ENCODE measurements at regions not wholly inside any gene's neighbourhood (a gene's known extent, or its start where the extent isn't known, plus 50 kb on each side); places are given as distances from the start of the nearest gene placed in this dataset.

DNA sequence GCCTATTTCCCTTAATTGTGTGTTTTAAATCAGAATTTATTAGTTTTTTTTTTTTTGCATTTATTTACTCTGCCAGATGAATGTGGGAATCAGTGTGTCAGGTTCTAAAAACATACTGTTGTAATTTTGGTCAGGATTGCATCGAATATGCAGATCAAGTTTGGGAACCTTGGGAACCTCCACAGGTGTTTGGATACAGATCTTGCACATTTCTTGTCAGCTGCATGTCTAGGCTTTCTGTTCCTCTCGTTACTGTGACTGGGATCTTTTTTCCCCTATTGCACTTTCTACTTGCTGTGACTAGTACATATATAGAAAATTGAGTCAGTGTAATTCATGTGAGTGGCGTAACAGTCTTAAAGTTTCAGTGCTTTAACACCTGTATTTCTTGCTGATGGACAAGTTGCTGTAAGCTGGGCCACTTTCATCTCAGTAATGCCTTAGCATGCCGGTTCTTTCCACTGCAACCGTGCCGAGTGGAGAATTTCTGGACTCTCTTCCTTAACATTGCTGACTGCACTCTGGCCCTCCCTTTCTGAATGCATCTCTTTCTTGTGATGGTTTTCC is 112.5 kb downstream of the TENT4A start:
- Histone ChIP-seq H3K27ac (ENCODE audit: low read length, poor library complexity, severe bottlenecking) (no peak overlapping the region), H3K18ac (ENCODE audit: low read depth in 1 of 2, low read length in 2 of 2) (no peak overlapping the region), H3K27me3 (ENCODE audit: control insufficient read depth in 1 of 2, insufficient read depth in 1 of 2, low read length in 2 of 2) (no peaks in the 10 kb centered on the region), H3K23ac (ENCODE audit: low read length in 2 of 2) (no peak overlapping the region), H2AK5ac (ENCODE audit: low read length, severe bottlenecking) (no peak overlapping the region), H3K4me2 (ENCODE audit: low read length, poor library complexity, severe bottlenecking) (no peak overlapping the region), H3K9ac (ENCODE audit: low read length) (no peak overlapping the region), H3K79me1 (replicated peaks; ENCODE audit: low read length, poor library complexity, severe bottlenecking) (no peaks in the 10 kb centered on the region), H3K4ac (ENCODE audit: low read depth in 1 of 2, low read length in 2 of 2) (no peak overlapping the region), H3K14ac (ENCODE audit: low read length in 2 of 2) (no peak overlapping the region), H2BK120ac (ENCODE audit: low read depth, low read length) (no peak overlapping the region), H3K36me3 (ENCODE audit: control insufficient read depth in 1 of 2, insufficient read depth in 2 of 2, low read depth in 1 of 2, low read length in 2 of 2) (no peaks in the 10 kb centered on the region), H3K4me1 (ENCODE audit: control insufficient read depth, insufficient read depth, low read depth, low read length) (no peaks in the 10 kb centered on the region), H4K8ac (ENCODE audit: low read length) (no peak overlapping the region), H3K9me3 (ENCODE audit: control insufficient read depth, low read length) (peaks cover 17% of the 10 kb centered on the region), H3K4me3 (ENCODE audit: insufficient read depth in 1 of 2, low read depth in 1 of 2, low read length in 2 of 2) (no peak overlapping the region), H2BK12ac (ENCODE audit: low read length in 2 of 2) (no peak overlapping the region), H2BK15ac (ENCODE audit: low read depth, poor library complexity, severe bottlenecking) (no peak overlapping the region), H4K91ac (ENCODE audit: low read length) (no peak overlapping the region), H2BK5ac (ENCODE audit: low read depth, low read length, poor library complexity, severe bottlenecking) (no peak overlapping the region), H2AFZ (ENCODE audit: low read depth, low read length) (no peak overlapping the region)
- no peak for DNase-seq
- WGBS, result 79% methylated on average over 6 of the region's 6 CpGs

DNA sequence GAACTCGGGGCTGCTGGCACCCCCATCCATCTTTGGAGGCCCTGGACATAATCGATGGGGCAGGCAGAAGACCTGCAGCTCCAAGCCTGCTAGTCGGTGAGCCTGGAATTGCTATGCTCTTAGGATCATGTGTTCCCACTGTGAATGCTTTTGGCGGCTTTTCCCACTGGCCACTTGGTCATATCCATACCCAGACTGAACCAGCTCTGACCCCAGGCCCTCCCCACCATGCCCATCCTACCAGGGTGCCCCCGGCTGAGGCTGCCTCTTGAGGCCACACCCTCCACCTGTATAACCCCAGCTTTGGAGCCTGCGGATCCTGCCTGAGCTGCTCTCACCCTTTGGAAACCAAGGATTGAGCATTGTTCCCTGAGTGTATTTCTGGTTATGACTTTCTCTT is 113.5 kb downstream of the TENT4A start:
- Histone ChIP-seq H3K18ac (ENCODE audit: low read depth in 1 of 2, low read length in 2 of 2) (no peak overlapping the region), H3K27ac (ENCODE audit: low read length, poor library complexity, severe bottlenecking) (no peak overlapping the region), H4K91ac (ENCODE audit: low read length) (no peak overlapping the region), H3K23ac (ENCODE audit: low read length in 2 of 2) (no peak overlapping the region), H4K8ac (ENCODE audit: low read length) (no peak overlapping the region), H3K27me3 (ENCODE audit: control insufficient read depth in 1 of 2, insufficient read depth in 1 of 2, low read length in 2 of 2) (no peaks in the 10 kb centered on the region), H3K14ac (ENCODE audit: low read length in 2 of 2) (no peak overlapping the region), H2BK5ac (ENCODE audit: low read depth, low read length, poor library complexity, severe bottlenecking) (no peak overlapping the region), H3K79me1 (replicated peaks; ENCODE audit: low read length, poor library complexity, severe bottlenecking) (no peaks in the 10 kb centered on the region), H3K4me3 (ENCODE audit: insufficient read depth in 1 of 2, low read depth in 1 of 2, low read length in 2 of 2) (no peak overlapping the region), H3K4me2 (ENCODE audit: low read length, poor library complexity, severe bottlenecking) (no peak overlapping the region), H2BK12ac (ENCODE audit: low read length in 2 of 2) (no peak overlapping the region), H3K4ac (ENCODE audit: low read depth in 1 of 2, low read length in 2 of 2) (no peak overlapping the region), H3K4me1 (ENCODE audit: control insufficient read depth, insufficient read depth, low read depth, low read length) (no peaks in the 10 kb centered on the region), H3K36me3 (ENCODE audit: control insufficient read depth in 1 of 2, insufficient read depth in 2 of 2, low read depth in 1 of 2, low read length in 2 of 2) (no peaks in the 10 kb centered on the region), H2AFZ (ENCODE audit: low read depth, low read length) (no peak overlapping the region), H3K9ac (ENCODE audit: low read length) (no peak overlapping the region), H2AK5ac (ENCODE audit: low read length, severe bottlenecking) (no peak overlapping the region), H2BK15ac (ENCODE audit: low read depth, poor library complexity, severe bottlenecking) (no peak overlapping the region), H3K9me3 (ENCODE audit: control insufficient read depth, low read length) (peaks cover 10% of the 10 kb centered on the region), H2BK120ac (ENCODE audit: low read depth, low read length) (no peak overlapping the region)
- 62% methylated on average over 6 of the region's 6 CpGs for WGBS
- DNase-seq, result no peak

DNA sequence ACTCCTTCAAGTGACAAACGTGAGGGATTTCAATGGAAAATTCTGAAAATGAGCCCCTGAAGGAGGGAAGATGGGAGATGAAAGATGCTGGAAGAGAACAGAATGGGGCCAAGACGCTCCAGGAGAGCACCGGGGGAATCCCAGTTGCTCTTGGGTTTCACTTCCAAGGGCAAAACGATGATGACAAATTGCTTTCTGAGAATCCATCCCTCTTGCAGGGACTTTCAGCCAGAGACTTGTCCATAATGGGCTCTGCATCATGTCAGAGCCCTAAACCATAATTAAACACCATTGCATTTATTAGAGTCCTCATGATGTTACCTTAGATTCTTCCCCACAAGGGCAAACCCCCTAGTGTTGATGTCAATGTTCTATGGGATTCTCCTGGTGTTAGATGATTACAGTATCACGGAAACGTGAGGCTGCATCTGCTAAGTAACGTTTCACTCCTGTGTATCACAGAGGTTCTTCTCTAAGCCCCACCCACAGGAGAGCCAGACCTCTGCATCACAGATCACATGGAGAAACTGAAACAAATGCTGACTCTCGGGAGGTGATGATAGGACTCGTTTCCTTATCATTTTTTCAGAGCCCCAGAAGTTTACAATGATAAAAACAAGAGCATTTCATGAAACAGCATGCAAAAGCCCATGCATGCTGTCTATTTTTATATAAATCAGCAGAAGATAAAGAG is 114.4 kb downstream of the TENT4A start:
- H2BK120ac ChIP-seq (ENCODE audit: low read depth, low read length), result no peak overlapping the region
- no peak overlapping the region for H2BK5ac ChIP-seq (ENCODE audit: low read depth, low read length, poor library complexity, severe bottlenecking)
- H2BK12ac ChIP-seq (ENCODE audit: low read length in 2 of 2), result no peak overlapping the region
- no peaks in the 10 kb centered on the region for H3K27me3 ChIP-seq (ENCODE audit: control insufficient read depth in 1 of 2, insufficient read depth in 1 of 2, low read length in 2 of 2)
- no peak for DNase-seq
- no peak overlapping the region for H3K23ac ChIP-seq (ENCODE audit: low read length in 2 of 2)
- no peaks in the 10 kb centered on the region for H3K36me3 ChIP-seq (ENCODE audit: control insufficient read depth in 1 of 2, insufficient read depth in 2 of 2, low read depth in 1 of 2, low read length in 2 of 2)
- no peak overlapping the region for H3K18ac ChIP-seq (ENCODE audit: low read depth in 1 of 2, low read length in 2 of 2)
- no peak overlapping the region for H3K4me3 ChIP-seq (ENCODE audit: insufficient read depth in 1 of 2, low read depth in 1 of 2, low read length in 2 of 2)
- no peak overlapping the region for H3K4ac ChIP-seq (ENCODE audit: low read depth in 1 of 2, low read length in 2 of 2)
- H2BK15ac ChIP-seq (ENCODE audit: low read depth, poor library complexity, severe bottlenecking), result no peak overlapping the region
- H3K4me1 ChIP-seq (ENCODE audit: control insufficient read depth, insufficient read depth, low read depth, low read length), result no peaks in the 10 kb centered on the region
- no peak overlapping the region for H4K91ac ChIP-seq (ENCODE audit: low read length)
- no peak overlapping the region for H2AK5ac ChIP-seq (ENCODE audit: low read length, severe bottlenecking)
- no peak overlapping the region for H3K9ac ChIP-seq (ENCODE audit: low read length)
- H3K9me3 ChIP-seq (ENCODE audit: control insufficient read depth, low read length), result peaks cover 6% of the 10 kb centered on the region
- WGBS, result 48% methylated on average over 9 of the region's 9 CpGs
- no peak overlapping the region for H4K8ac ChIP-seq (ENCODE audit: low read length)
- no peaks in the 10 kb centered on the region for H3K79me1 ChIP-seq (replicated peaks; ENCODE audit: low read length, poor library complexity, severe bottlenecking)
- no peak overlapping the region for H3K4me2 ChIP-seq (ENCODE audit: low read length, poor library complexity, severe bottlenecking)
- H2AFZ ChIP-seq (ENCODE audit: low read depth, low read length), result no peak overlapping the region
- H3K14ac ChIP-seq (ENCODE audit: low read length in 2 of 2), result no peak overlapping the region
- no peak overlapping the region for H3K27ac ChIP-seq (ENCODE audit: low read length, poor library complexity, severe bottlenecking)

GRCh38 chr5:6829150-6829784 is 116.0 kb downstream of the TENT4A start:
- no peak overlapping the region for H2BK5ac ChIP-seq (ENCODE audit: low read depth, low read length, poor library complexity, severe bottlenecking)
- H4K8ac ChIP-seq (ENCODE audit: low read length), result no peak overlapping the region
- H3K4me3 ChIP-seq (ENCODE audit: insufficient read depth in 1 of 2, low read depth in 1 of 2, low read length in 2 of 2), result no peak overlapping the region
- no peak overlapping the region for H2BK12ac ChIP-seq (ENCODE audit: low read length in 2 of 2)
- no peak overlapping the region for H3K27ac ChIP-seq (ENCODE audit: low read length, poor library complexity, severe bottlenecking)
- no peak overlapping the region for H2BK15ac ChIP-seq (ENCODE audit: low read depth, poor library complexity, severe bottlenecking)
- H3K23ac ChIP-seq (ENCODE audit: low read length in 2 of 2), result no peak overlapping the region
- H3K14ac ChIP-seq (ENCODE audit: low read length in 2 of 2), result no peak overlapping the region
- H2BK120ac ChIP-seq (ENCODE audit: low read depth, low read length), result no peak overlapping the region
- no peak overlapping the region for H4K91ac ChIP-seq (ENCODE audit: low read length)
- H3K36me3 ChIP-seq (ENCODE audit: control insufficient read depth in 1 of 2, insufficient read depth in 2 of 2, low read depth in 1 of 2, low read length in 2 of 2), result no peaks in the 10 kb centered on the region
- H3K4ac ChIP-seq (ENCODE audit: low read depth in 1 of 2, low read length in 2 of 2), result no peak overlapping the region
- no peak overlapping the region for H2AFZ ChIP-seq (ENCODE audit: low read depth, low read length)
- H3K4me1 ChIP-seq (ENCODE audit: control insufficient read depth, insufficient read depth, low read depth, low read length), result no peaks in the 10 kb centered on the region
- no peak overlapping the region for H2AK5ac ChIP-seq (ENCODE audit: low read length, severe bottlenecking)
- H3K27me3 ChIP-seq (ENCODE audit: control insufficient read depth in 1 of 2, insufficient read depth in 1 of 2, low read length in 2 of 2), result no peaks in the 10 kb centered on the region
- no peak for DNase-seq
- no peaks in the 10 kb centered on the region for H3K9me3 ChIP-seq (ENCODE audit: control insufficient read depth, low read length)
- no peak overlapping the region for H3K4me2 ChIP-seq (ENCODE audit: low read length, poor library complexity, severe bottlenecking)
- H3K18ac ChIP-seq (ENCODE audit: low read depth in 1 of 2, low read length in 2 of 2), result no peak overlapping the region
- no peak overlapping the region for H3K9ac ChIP-seq (ENCODE audit: low read length)
- no peaks in the 10 kb centered on the region for H3K79me1 ChIP-seq (replicated peaks; ENCODE audit: low read length, poor library complexity, severe bottlenecking)
- WGBS, result 57% methylated on average over 4 of the region's 5 CpGs
